H1 (cell line): ENCODE measurements at regions not wholly inside any gene's neighbourhood (a gene's known extent, or its start where the extent isn't known, plus 50 kb on each side); places are given as distances from the start of the nearest gene placed in this dataset.

Experiments
- CTCF ChIA-PET: fragments of 300-600 bp; sonication (Branson Sonifier 250); formaldehyde crosslinking; loops from one replicate; lab custom pipeline; 2021; ENCODE audit not compliant: partially characterized antibody; lab: Charles Lee
- POLR2A ChIA-PET: fragments of 300-600 bp; sonication (Branson Sonifier 250); formaldehyde crosslinking; loops from one replicate; lab custom pipeline; 2021; ENCODE audit warnings: inconsistent platforms; ENCODE audit not compliant: partially characterized antibody; lab: Charles Lee
- DNase-seq, 2 experiments: peaks; one replicate each; pipeline versions ENCODE4 v3.0.0 to v3.0.0-alpha.2; 2010 to 2022; ENCODE audit warnings: low spot score in 2 of 2, low read depth in 1 of 2, mixed read lengths in 1 of 2
- FAIRE-seq: peaks from 2 replicates; lab custom pipeline; 2011; peaks lifted over from hg19 to GRCh38; lab: Jason Lieb, UNC
- H2AFZ ChIP-seq: 2 replicates; pipeline ENCODE4 v1.8.1; 2012; ENCODE audit warnings: low read length, inconsistent platforms
- H2AK5ac ChIP-seq: 2 replicates; pipeline ENCODE4 v1.6.1; 2013; ENCODE audit warnings: low read depth, low read length
- H2BK120ac ChIP-seq: replicated peaks from 2 replicates; pipeline ENCODE3; 2013; ENCODE audit warnings: low read depth, low read length, inconsistent platforms
- H2BK12ac ChIP-seq: 2 replicates; pipeline ENCODE4 v1.6.1; 2013; ENCODE audit warnings: low read depth, low read length
- H2BK15ac ChIP-seq: 2 replicates; pipeline ENCODE4 v1.6.1; 2013; ENCODE audit warnings: low read length
- H2BK20ac ChIP-seq: 2 replicates; pipeline ENCODE4 v1.6.1; 2013; ENCODE audit warnings: low read length
- H2BK5ac ChIP-seq: 2 replicates; pipeline ENCODE4 v1.6.1; 2013; ENCODE audit warnings: low read depth, low read length
- H3K14ac ChIP-seq: 2 replicates; pipeline ENCODE4 v1.6.1; 2013; ENCODE audit warnings: inconsistent platforms; ENCODE audit not compliant: insufficient read length
- H3K18ac ChIP-seq: 2 replicates; pipeline ENCODE4 v1.6.1; 2013; ENCODE audit warnings: low read length; ENCODE audit errors: extremely low read depth
- H3K23ac ChIP-seq: 2 replicates; pipeline ENCODE4 v1.6.1; 2013; ENCODE audit warnings: inconsistent platforms; ENCODE audit not compliant: insufficient read length
- H3K23me2 ChIP-seq: 2 replicates; pipeline ENCODE4 v1.6.1; 2013; ENCODE audit warnings: low read depth, low read length
- H3K27ac ChIP-seq: 2 replicates; pipeline ENCODE4 v1.6.1; 2011; ENCODE audit warnings: low read depth, low read length, inconsistent platforms
- H3K27me3 ChIP-seq, 4 experiments: replicated peaks in 1 of 4; 1 replicate in 1 of 4; 2 replicates in 3 of 4; pipeline versions ENCODE4 v1.6.1 to v1.8.1; 2011 to 2013; ENCODE audit warnings: low read length in 3 of 4, mild to moderate bottlenecking in 3 of 4, inconsistent platforms in 2 of 4, mixed read lengths in 2 of 4, moderate library complexity in 1 of 4; ENCODE audit not compliant: control insufficient read depth in 3 of 4, insufficient read depth in 3 of 4; ENCODE audit errors: extremely low read depth in 1 of 4
- H3K36me3 ChIP-seq, 4 experiments: 2 replicates each; pipeline versions ENCODE4 v1.6.1 to v1.8.1; 2011 to 2013; ENCODE audit warnings: mild to moderate bottlenecking in 4 of 4, low read length in 3 of 4, moderate library complexity in 2 of 4, control low read depth in 1 of 4, inconsistent platforms in 1 of 4; ENCODE audit not compliant: insufficient read depth in 4 of 4, control insufficient read depth in 2 of 4
- H3K4ac ChIP-seq: replicated peaks from 2 replicates; pipeline ENCODE3; 2013; ENCODE audit warnings: low read length, low read depth, mixed read lengths, inconsistent platforms; ENCODE audit not compliant: insufficient read length
- H3K4me1 ChIP-seq, 4 experiments: replicated peaks in 1 of 4; 1 replicate in 1 of 4; 2 replicates in 3 of 4; pipeline versions ENCODE4 v1.6.1 to v1.8.1; 2011 to 2013; ENCODE audit warnings: low read length in 3 of 4, inconsistent platforms in 2 of 4, mixed read lengths in 1 of 4; ENCODE audit not compliant: insufficient read depth in 4 of 4, control insufficient read depth in 3 of 4
- H3K4me2 ChIP-seq, 2 experiments: 2 replicates each; pipeline versions ENCODE4 v1.6.1 to v1.8.1; 2011 to 2013; ENCODE audit warnings: low read depth in 2 of 2, low read length in 2 of 2, control low read depth in 1 of 2, inconsistent platforms in 1 of 2, mild to moderate bottlenecking in 1 of 2; ENCODE audit not compliant: insufficient read depth in 1 of 2
- H3K4me3 ChIP-seq, 4 experiments: fragments of 200-600, 300-600 bp in 1 of 4; sonication (generic), shearing (Covaris generic), sonication (Bioruptor Twin) in 1 of 4; 2 replicates each; pipeline versions ENCODE4 v1.5.1 to v1.8.1; 2011 to 2016; ENCODE audit warnings: low read length in 4 of 4, low read depth in 3 of 4, control low read depth in 2 of 4, inconsistent platforms in 2 of 4, mild to moderate bottlenecking in 2 of 4, mixed read lengths in 1 of 4, moderate library complexity in 1 of 4; ENCODE audit not compliant: insufficient read depth in 2 of 4; ENCODE audit errors: extremely low read depth in 1 of 4
- H3K56ac ChIP-seq: replicated peaks from 2 replicates; pipeline ENCODE3; 2013; ENCODE audit warnings: low read depth, mild to moderate bottlenecking, mixed read lengths, low read length, inconsistent platforms; ENCODE audit not compliant: insufficient read length
- H3K79me1 ChIP-seq: 2 replicates; pipeline ENCODE4 v1.6.1; 2013; ENCODE audit warnings: low read depth, low read length, control low read depth
- H3K79me2 ChIP-seq, 2 experiments: 2 replicates each; pipeline versions ENCODE4 v1.6.1 to v1.8.1; 2012 to 2013; ENCODE audit warnings: low read length in 2 of 2, mild to moderate bottlenecking in 2 of 2, inconsistent platforms in 1 of 2; ENCODE audit not compliant: insufficient read depth in 2 of 2, control insufficient read depth in 1 of 2
- H3K9ac ChIP-seq, 4 experiments: replicated peaks in 1 of 4; 1 replicate in 1 of 4; 2 replicates in 3 of 4; pipeline versions ENCODE4 v1.6.1 to v1.8.1; 2011 to 2013; ENCODE audit warnings: low read depth in 3 of 4, low read length in 3 of 4, control low read depth in 2 of 4, mild to moderate bottlenecking in 2 of 4, moderate library complexity in 2 of 4, inconsistent platforms in 1 of 4; ENCODE audit errors: extremely low read depth in 1 of 4
- H3K9me3 ChIP-seq, 2 experiments: 2 replicates each; pipeline versions ENCODE4 v1.6.1 to v1.8.1; 2012 to 2013; ENCODE audit warnings: mild to moderate bottlenecking in 2 of 2, moderate library complexity in 2 of 2, control low read depth in 1 of 2, inconsistent platforms in 1 of 2, low read depth in 1 of 2, low read length in 1 of 2, mixed read lengths in 1 of 2; ENCODE audit not compliant: insufficient read depth in 2 of 2
- H4K20me1 ChIP-seq, 2 experiments: replicated peaks in 1 of 2; 2 replicates each; pipeline versions ENCODE3 to v1.8.1; 2011 to 2013; ENCODE audit warnings: inconsistent platforms in 2 of 2, low read length in 2 of 2, mild to moderate bottlenecking in 1 of 2; ENCODE audit not compliant: insufficient read depth in 2 of 2, control insufficient read depth in 1 of 2
- H4K5ac ChIP-seq: 2 replicates; pipeline ENCODE4 v1.6.1; 2013; ENCODE audit warnings: low read length, low read depth, mixed read lengths, inconsistent platforms; ENCODE audit not compliant: insufficient read length
- H4K8ac ChIP-seq: 2 replicates; pipeline ENCODE4 v1.8.0; 2013; ENCODE audit warnings: mild to moderate bottlenecking, moderate library complexity, low read length, inconsistent platforms; ENCODE audit not compliant: insufficient read depth; ENCODE audit errors: extremely low read depth
- H4K91ac ChIP-seq: replicated peaks from 2 replicates; pipeline ENCODE3; 2013; ENCODE audit warnings: low read length, mixed read lengths, inconsistent platforms; ENCODE audit not compliant: insufficient read length
- SIRT6 ChIP-seq: IDR thresholded peaks from one replicate; pipeline ENCODE4 v1.7.1; 2012; ENCODE audit warnings: low read length, inconsistent platforms
- TAF7 ChIP-seq: optimal IDR thresholded peaks from 2 replicates; pipeline ENCODE3; 2011; ENCODE audit warnings: low read depth, mild to moderate bottlenecking, inconsistent platforms, low read length, moderate library complexity, borderline replicate concordance
- TCF12 ChIP-seq: IDR thresholded peaks from 2 replicates; pipeline ENCODE4 v1.6.1; 2011; ENCODE audit warnings: low read depth, mild to moderate bottlenecking, low read length
- WGBS, 2 experiments: shearing (Covaris generic) in 1 of 2; methylation state at CpG; one replicate each; pipeline versions ENCODE4 v1.1.6 to v1.1.7; 2013 to 2015; ENCODE audit warnings: low lambda C conversion rate in 2 of 2, mixed read lengths in 2 of 2, inconsistent platforms in 1 of 2, low coverage in 1 of 2, missing lambda C conversion rate in 1 of 2; ENCODE audit not compliant: insufficient replicate concordance in 2 of 2, insufficient coverage in 1 of 2, insufficient read length in 1 of 2; ENCODE audit errors: extremely low coverage in 1 of 2, missing lambda C conversion rate in 1 of 2; 5-methylcytosine and 5-hydroxymethylcytosine counted together
- TF ChIP-seq, protein P1 (sequence below), 3 experiments: IDR thresholded peaks; 1 replicate in 2 of 3; 2 replicates in 1 of 3; pipeline versions ENCODE4 v1.5.1 to v1.6.1; 2011; ENCODE audit warnings: low read length in 3 of 3, mild to moderate bottlenecking in 3 of 3, inconsistent platforms in 2 of 3, low read depth in 1 of 3, moderate library complexity in 1 of 3; ENCODE audit not compliant: insufficient read depth in 1 of 3; ENCODE audit errors: control extremely low read depth in 1 of 3

DNA sequence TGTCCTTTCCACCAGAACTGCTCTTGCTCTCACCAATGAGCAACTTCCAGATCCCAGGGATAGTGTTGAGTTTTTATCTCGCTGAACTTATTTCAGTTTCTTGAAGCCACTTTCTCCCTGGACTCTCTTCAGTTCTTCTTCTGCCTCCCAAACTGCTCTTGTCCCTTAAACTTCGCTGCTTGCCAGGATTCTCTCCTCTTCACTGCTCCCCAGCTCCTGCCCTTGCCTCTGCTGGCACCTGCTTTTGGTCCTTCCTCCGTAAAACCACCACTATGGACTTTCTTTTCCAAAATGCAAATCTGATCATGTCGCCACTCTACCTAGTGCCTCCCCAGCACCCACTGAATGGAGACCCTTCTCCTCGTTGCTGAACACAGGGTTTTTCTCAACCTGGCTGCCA, 92.8 kb upstream of the PALS2 start:
- peaks cover 1% of the 10 kb centered on the region; the same call in 1 of the 2 replicates for H3K23me2 ChIP-seq
- TF ChIP-seq SIRT6 (no peak), TAF7 (no peak), TCF12 (no peak)
- TF ChIP-seq, protein P1, sequence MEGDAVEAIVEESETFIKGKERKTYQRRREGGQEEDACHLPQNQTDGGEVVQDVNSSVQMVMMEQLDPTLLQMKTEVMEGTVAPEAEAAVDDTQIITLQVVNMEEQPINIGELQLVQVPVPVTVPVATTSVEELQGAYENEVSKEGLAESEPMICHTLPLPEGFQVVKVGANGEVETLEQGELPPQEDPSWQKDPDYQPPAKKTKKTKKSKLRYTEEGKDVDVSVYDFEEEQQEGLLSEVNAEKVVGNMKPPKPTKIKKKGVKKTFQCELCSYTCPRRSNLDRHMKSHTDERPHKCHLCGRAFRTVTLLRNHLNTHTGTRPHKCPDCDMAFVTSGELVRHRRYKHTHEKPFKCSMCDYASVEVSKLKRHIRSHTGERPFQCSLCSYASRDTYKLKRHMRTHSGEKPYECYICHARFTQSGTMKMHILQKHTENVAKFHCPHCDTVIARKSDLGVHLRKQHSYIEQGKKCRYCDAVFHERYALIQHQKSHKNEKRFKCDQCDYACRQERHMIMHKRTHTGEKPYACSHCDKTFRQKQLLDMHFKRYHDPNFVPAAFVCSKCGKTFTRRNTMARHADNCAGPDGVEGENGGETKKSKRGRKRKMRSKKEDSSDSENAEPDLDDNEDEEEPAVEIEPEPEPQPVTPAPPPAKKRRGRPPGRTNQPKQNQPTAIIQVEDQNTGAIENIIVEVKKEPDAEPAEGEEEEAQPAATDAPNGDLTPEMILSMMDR (IDR thresholded peaks at IDR 0.05; ENCODE audit: control extremely low read depth in 1 of 3, insufficient read depth in 1 of 3, low read depth in 1 of 3, low read length in 3 of 3), result no peak

More for the DNA sequence above, 92.8 kb upstream of the PALS2 start:
- H3K36me3 ChIP-seq, result no peaks in the 10 kb centered on the region
- no peak overlapping the region for H3K27ac ChIP-seq
- no peak overlapping the region for H4K5ac ChIP-seq
- H4K20me1 ChIP-seq, result no peaks in the 10 kb centered on the region
- H3K14ac ChIP-seq, result no peak overlapping the region
- no peaks in the 10 kb centered on the region for H3K79me1 ChIP-seq
- no peak for DNase-seq
- H2BK15ac ChIP-seq, result no peak overlapping the region
- peaks cover 1 to 14% (median 9%) of the 10 kb centered on the region in 4 experiments; a peak in 6 of 7 replicates for H3K4me1 ChIP-seq
- no peak overlapping the region for H3K4me2 ChIP-seq
- H3K4ac ChIP-seq, result no peak overlapping the region
- H3K9ac ChIP-seq, result no peak overlapping the region
- no peak overlapping the region for H4K8ac ChIP-seq
- no peak overlapping the region; the same call in 1 of the 2 replicates for H2BK5ac ChIP-seq
- H3K9me3 ChIP-seq, result no peaks in the 10 kb centered on the region
- ChIA-PET CTCF (no interaction called here), POLR2A (interaction anchor here (1.1 kb wide), 1 partner anchor 72 kb away, joined by 3 read pairs; no protein-coding TSS in a partner anchor)
- no peak overlapping the region; the same call in 1 of the 2 replicates for H3K18ac ChIP-seq
- peak overlapping the region; percentile 22 for H4K91ac ChIP-seq
- H3K56ac ChIP-seq, result no peak overlapping the region
- H2AFZ ChIP-seq, result no peak overlapping the region
- H3K4me3 ChIP-seq, result no peak overlapping the region
- no peak for FAIRE-seq
- no peak overlapping the region; the same call in 1 of the 2 replicates for H2BK12ac ChIP-seq
- H3K23ac ChIP-seq, result no peak overlapping the region
- no peaks in the 10 kb centered on the region; a peak in 1 of 7 replicates for H3K27me3 ChIP-seq
- no peak overlapping the region for H2AK5ac ChIP-seq
- H2BK20ac ChIP-seq, result peak overlapping the region; percentile 73; the same call in 1 of the 2 replicates
- WGBS, 2 experiments, result 88% methylated on average over 5 of the region's 5 CpGs; no CpG with 5 or more reads in 1 of the 2 experiments
- H3K79me2 ChIP-seq, result no peaks in the 10 kb centered on the region
- H2BK120ac ChIP-seq, result no peak overlapping the region
